NCI-H460 (cell line): ENCODE measurements at regions not wholly inside any gene's neighbourhood (a gene's known extent, or its start where the extent isn't known, plus 50 kb on each side); places are given as distances from the start of the nearest gene placed in this dataset.
"Not testable (repeated sequence)": the region's sequence is repeated elsewhere in the genome, so short reads cannot be mapped to it uniquely, and the experiment has no call there.

Source experiments
- DNase-seq: peaks from one replicate; pipeline ENCODE4 v3.0.0-alpha.2; 2016; ENCODE audit warnings: low read depth; ENCODE audit errors: extremely low read depth

DNA sequence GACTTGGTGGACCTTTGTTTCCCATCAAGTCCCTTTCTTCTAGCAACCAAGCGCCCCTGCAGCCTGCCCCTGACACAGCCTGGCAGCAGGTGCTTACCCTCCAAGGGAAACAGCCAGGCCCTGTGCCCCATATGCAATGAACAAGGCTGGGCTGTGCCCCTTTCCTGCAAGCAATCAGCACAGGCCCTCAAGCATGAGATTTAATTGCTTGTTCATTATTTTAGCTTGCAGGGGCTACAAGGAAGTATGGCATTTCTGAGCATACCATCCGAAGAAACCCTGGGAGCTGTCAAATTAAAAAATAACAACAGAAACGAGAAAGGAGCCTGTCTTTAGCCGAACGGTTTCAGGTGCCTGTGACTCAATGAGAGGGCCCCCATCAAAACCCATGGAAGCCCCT, 522.9 kb upstream of the ARID1B start:
- no peak for DNase-seq

DNA sequence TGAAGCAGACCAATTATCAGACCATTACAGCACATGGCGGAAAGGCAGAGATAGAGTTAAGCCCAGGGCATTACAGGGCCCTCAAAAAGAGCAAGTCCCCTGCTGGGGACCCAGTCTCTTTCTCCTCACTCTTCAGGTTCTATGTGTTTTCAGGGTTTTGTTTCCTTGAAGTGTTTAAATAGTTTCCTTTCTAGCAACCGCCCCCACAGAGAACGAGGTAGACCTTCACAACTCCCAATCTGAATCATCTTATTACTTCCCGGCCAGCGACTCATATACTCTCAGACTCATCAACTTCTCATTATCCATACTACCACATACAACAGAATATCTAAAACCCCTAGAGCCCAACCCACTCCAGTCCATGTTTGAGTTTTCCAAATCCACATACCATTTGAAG, 526.6 kb upstream of the ARID1B start:
- no peak for DNase-seq

DNA sequence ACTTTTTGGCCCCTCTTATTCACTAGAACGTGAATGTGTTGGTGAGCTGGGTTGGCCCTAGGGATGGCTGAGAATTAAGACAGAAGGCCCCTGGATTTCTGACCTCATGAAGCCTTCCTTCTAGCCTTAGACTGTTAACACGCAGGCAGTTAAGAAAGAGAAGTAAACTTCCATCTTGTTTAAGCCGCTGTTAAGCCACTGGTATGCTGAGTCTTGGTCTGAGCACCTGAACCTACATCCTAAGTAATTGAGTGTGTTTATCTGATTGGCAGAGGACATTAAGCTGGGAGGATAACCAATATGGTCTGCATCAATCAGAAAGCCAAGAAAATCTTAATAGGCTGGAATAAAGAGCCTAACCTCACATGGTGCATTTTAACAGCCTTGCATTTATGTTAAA, 535.0 kb upstream of the ARID1B start:
- DNase-seq: no peak

DNA sequence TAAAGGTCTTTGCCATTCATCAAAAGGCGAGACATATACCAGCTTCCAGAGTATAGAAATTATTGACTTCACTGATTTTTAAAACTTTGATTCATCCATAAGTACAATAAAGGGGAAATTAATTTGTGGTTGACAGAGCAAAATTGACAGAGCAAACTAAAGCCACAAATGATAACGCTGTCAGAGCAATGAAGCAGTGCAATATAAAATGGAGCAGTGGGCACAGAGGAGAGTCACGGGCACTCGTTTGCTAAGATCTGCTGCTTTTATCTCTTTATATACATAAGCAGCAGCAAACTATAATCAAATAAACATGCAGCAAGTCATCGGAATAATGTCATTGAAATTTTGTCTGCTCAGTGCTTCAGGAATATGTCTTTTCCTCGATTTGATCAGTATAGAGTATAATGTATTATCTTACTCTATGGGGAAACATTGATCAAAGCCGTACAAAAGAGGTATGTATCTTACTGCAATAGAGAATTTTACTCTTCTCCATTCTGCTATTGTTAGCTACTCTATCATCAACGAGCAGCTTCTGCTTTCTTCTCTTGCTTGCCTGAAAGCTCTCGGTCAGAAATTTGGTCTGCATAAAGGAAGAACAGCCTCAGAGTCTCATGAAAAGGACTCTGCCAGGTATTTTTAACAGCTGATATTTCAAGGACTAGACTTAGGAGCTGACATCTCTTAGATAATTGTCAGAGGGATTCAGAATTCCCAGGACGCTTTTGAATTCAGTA, 546.0 kb upstream of the ARID1B start:
- no peak for DNase-seq

DNA sequence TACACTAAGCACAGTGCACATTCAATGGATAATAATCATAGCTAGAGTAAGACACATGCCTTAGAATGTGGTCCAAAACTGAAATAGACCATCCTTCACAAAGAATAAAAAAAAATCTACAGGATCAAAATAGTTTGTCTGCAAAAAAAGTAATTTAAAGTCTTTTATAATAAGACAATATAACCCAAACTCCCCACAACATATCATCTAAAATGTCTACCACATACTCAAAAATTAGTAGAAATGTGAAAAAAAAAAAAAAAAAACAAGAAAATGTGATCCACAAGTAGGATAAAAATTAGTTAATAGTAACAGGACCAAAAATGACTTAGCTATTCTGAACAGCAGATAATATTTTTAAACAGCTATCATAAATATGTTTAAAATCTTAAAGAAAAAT, 557.2 kb upstream of the ARID1B start:
- no peak for DNase-seq

DNA sequence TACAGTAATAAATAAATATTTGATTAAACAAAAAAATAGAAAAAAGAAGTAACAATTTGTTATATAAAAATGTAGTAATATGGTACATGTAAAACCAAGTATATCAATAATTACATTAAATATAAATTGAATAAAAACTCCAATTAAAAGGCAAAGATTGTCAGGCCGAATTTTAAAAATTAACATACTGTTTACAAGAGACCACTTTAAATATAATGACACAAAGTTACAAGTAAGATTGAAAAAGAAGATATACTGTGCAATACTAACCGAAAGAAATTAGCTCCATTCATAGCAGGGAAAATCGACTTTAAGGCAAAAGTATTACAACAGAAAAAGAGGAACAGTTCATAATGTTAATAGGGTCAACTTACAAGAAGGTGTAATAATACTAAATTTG, 571.5 kb upstream of the ARID1B start:
- no peak for DNase-seq

DNA sequence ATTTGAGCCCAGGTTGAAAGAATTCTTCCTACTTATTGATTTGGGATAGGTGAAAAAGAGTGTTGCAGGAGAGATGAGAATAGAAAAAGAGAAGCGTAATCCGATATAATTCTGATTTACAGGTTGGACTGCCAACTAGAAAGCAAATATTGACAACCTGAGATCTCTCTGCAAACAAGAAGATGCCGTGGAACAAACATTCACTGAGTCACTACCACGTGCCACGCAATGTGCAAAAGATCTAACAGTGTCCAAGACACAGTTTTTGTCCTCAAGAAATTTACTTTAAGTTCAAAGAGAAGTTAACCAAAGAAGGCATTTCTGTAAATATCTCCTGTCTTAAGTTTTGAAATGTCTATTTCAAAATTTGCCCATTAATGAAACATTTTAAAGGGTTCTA, 578.0 kb upstream of the ARID1B start:
- no peak for DNase-seq

DNA sequence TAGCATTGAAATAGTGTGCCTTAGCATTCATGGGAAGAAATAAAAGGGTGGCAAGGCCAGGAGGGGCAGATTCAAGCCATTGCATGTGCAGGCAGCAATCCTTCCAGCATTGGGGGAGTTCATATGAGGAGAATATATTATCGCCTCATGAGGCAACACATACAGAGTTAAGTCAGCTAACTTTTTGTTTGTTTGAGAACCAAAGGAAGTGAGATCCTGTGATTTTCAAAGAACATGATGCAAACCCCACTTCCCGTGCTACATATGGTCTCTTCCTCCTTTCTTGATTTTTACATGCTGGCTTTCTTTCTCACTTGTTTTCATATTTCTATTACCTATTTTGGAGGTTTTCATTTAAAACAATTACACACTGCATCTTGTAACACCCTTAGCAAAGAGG, 579.7 kb upstream of the ARID1B start:
- no peak for DNase-seq

DNA sequence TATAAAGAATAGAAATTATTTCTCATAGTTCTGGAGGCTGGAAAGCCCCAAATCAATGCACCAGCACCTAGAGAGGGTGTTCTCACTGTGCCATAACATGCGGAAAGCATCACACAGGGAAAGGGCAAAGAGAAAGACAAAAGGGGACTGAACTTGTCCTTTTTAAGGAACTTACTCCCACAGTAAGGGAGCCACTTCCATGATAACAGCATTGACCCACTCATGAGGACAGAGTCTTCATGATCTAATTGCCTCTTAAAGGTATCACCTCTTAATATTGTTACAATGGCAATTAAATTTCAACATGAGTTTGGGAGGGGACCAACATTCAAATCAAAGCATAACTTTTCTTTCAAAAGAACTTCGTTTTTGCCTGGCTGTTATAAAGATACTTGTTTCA, 582.2 kb upstream of the ARID1B start:
- DNase-seq: no peak

DNA sequence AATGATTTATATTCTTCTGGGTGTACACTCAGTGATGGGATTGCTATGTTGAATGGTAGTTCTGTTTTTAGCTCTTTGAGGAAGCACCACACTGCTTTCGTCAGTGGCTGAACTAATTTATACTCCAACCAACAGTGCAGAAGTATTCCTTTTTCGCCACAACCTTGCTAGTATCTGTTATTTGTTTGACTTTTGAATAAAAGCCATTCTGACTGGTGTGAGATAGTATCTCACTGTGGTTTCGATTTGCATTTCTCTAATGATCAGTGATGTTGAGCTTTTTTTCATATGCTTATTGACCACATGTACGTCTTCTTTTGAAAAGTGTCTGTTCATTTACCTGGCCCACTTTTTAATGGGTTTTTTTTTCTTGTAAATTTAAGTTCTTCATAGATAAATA, 583.8 kb upstream of the ARID1B start:
- DNase-seq: no peak

DNA sequence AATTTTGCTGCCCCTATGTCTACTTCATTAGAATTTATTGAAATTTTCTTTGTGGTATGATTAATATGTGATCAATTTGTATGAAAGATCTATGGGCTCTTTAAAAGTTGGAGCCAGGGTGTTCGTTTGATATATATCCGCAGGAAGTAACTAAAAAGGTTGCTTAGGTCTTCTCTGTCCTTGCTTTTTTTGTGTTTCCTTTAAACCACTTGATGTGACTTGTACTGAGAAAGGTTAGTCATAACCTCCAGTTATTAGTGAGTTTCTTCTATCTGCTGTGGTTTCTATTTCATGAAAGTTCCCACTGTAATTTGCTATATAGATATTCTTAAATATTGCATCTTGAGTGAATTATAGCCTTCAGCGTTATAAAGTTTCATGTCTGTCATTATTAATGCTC, 585.3 kb upstream of the ARID1B start:
- DNase-seq: no peak

DNA sequence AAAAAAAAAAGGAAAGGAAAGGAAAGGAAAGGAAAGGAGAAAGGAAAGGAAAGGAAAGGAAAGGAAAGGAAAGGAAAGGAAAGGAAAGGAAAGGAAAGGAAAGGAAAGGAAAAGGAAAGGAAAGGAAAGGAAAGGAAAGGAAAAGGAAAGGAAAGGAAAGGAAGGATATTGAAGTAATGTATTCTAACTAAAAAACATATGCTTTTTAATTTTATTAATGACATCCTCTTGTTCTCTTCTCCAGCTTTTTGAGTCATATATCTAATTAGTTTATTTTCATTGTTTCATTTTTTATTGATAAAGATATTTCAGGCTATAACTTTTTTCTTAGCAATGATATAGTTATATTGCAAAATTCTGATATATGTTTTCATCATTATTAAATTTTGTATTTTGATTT, 585.8 kb upstream of the ARID1B start:
- not testable (repeated sequence) for DNase-seq

DNA sequence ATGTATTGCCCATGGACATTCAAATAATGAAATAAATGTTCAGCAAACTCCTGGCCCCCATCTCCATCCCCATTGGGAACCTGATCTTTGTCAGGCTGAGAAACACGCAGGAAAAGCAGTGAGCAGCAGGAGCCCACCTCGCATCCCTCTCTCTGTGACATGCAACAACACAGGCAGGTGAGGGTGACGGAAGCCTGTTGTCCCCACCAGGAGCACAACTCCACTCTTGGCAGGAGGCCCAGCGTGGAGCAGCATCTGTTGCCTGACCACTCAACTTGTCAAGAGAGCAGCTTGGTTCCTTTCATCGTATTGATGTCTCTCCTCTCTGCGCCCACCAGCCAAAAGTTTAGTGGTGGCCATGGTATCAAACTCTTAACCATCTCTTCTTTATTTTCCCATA, 586.9 kb upstream of the ARID1B start:
- no peak for DNase-seq

DNA sequence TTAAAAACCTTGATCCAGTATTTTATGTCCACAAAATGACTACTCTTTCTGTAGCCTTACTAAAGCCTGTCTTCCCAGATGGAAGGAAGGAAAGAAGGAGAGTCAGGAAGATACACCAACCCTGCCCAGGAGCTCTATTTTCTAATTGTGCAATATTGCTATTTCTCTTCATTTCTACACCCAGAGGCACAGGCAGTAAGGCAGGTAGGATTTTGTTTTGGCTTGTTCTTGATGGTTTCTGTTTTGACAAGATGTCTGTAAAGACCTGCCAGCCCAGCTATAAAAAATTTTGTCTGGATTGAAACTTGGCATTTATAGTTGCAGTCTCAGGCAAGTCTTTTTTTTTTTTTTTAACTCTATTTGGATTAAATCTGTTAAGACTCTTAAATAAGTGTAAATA, 587.5 kb upstream of the ARID1B start:
- DNase-seq: no peak

DNA sequence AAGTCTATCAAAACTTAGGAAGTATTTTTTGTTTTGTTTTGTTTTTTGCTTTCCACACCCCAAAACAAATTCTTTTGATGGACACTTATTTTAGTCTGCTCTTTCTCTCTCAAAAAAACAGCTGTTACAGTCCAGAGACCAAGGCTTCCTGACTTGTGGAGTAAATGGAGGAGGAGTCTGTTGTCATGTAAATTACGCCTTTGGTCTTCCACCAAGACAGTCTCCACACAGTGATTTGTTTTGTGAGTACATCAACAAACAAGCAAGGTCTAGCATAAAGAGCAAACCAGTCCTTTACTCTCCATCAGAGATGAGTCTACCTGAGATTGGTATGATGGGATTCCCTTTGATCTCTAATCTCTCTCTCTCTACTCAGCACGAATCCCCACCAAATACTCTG, 588.0 kb upstream of the ARID1B start:
- DNase-seq: no peak

DNA sequence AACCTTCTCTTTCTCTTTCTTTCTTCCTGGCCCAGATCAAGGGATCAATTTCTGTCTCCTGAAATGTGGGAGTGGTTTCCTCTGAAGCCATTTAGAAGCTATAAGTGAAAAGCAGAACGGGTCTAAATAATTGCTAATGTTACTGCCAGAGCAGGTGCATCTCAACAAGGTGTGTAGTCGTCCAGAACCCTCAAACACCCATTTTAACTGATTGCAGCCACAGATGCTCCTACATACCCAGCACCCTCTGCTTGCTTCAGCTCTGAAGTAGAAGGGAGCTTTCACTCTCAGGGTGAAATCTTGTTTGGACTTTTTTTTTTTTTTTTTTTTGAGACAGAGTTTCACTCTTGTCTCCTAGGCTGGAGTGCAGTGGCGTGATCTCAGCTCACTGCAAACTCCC, 592.1 kb upstream of the ARID1B start:
- DNase-seq: no peak

DNA sequence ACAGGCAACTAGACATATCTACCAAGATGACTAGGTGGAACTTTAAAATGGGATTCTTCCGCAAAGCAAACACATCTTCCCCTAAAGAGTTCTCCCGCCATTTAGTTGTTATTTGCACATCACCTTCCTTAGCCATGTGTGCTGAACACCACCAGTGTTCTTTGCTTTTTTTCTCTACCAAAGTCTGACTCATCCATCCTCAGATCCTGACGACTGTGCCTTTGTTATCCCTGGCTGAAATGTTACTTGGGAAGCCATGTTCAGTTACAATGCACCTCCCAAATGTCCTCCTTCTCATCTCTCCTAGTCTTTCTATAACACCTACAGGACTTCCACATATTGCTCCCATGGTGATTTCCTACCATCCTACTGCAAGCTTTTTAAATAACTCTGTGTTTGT, 593.5 kb upstream of the ARID1B start:
- DNase-seq: no peak

DNA sequence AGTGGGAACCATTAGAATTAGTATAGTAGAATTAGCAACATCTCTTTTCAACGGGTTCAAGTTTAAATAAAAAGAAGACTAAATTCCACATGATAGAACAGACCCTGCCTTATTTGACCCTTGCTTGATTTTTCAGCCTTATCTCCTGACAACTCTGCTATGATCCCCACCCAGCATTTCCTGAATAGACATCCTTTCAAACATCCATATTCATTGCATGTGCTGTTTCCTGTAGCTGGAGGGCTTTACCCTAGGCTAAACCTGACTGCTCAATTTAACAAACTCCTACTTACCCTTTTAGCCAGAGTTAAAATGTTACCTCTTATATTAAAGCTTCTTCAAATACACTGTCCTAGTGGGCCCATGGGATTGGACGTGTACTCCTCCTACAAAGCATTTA, 594.8 kb upstream of the ARID1B start:
- DNase-seq: no peak

DNA sequence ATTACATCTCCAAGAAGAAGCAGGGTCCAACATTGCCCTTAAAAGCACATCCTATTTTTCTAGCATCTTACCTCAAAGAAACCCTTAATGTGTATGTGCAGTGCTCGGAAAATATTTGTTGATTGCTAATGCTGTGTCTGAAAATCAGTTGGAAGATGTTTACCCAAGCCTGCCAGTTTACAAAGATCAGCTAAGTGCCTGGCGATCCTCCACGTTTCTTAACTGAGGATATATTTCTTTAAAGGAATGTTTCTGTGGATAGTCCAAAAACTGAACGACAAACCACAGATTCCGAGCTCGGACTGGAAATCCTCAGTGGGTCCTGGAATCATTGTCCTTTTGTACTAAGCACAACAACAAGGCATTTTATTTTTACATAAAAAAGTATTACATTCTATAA, 595.7 kb upstream of the ARID1B start:
- DNase-seq: no peak

DNA sequence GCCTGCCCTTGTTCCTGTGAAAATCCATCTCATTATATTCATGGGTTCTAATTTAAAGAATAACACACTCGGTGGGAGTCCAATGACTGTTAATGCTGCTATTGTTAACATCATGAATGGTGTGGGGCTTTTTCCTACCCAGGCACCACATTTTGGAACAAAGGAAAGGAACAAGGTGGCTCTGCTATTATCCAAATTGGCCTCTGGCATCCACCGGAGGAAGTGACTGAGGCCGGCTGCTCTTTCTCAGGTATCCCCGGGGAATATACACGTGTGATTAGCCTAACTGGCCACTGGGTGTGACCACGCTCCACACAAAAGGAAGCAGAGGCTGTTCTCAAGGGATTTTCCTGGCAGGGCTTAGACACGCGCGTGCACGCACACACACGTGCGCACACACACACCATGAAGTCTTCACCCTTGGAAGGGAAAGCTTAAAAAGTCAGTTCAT, 601.2 kb upstream of the ARID1B start:
- no peak for DNase-seq

DNA sequence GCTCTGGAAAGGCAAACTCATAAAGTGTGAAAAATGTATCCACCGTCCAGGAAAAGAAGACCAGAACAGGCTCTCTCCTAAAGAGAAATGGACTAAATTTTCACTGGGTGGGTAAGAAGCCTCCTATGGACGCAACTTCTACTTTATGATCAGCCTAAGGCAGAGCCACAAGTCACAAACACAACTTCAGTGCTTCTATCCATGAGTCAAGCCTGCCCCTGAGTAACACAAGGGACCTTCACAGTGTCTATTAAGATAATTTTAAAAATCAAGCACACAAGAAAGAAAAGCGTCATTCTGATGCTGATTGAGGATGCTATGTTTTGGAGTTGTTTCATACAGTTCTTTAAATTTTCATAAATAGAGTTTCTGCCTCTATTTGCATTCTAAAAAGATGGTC, 601.7 kb upstream of the ARID1B start:
- no peak for DNase-seq

DNA sequence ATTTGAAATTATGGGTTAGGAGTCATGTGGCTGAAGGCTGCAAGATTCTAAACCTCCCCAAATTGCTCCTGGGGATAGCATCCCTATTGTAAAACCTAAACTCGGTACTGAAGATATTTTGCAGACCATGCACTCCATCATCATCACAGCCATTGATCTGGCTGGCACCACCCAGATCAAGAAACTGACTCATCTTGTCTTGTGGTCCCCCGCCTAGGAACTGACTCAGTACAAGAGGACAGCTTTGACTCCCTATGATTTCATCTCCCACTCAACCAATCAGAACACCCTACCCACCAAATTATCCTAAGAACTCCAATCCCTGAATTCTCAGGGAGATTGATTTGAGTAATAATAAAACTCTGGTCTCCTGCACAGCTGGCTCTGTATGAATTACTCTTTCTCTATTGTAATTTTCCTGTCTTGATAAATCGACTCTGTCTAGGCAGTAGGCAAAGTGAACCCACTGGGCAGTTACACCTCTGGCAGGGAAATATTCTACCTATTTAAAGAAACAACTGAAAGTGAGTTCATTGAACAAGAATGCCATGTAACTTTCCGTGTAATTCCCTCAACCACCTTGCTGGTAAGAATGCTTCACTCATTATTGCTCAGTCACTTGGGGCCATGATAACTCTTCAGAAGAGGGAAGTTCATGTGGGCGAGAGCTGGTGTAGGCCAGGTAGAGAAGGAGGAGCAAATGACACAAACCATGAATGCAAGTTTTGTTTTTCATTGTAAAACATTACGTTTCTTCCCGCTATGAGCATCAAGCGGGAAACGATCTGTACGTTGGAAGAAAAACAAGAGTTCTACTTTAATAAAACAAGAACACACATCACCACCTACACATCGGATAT, 602.9 kb upstream of the ARID1B start:
- DNase-seq: no peak
